Liver (tissue), 3 donors: ENCODE measurements at regions not wholly inside any gene's neighbourhood (a gene's known extent, or its start where the extent isn't known, plus 50 kb on each side); places are given as distances from the start of the nearest gene placed in this dataset.

Experiments
- HNF4G ChIP-seq: IDR thresholded peaks from 2 replicates; pipeline ENCODE4 v1.6.1; 2016; ENCODE audit warnings: antibody characterized with exemption
- NR2F2 ChIP-seq: IDR thresholded peaks from 2 replicates; pipeline ENCODE4 v1.6.1; 2016; ENCODE audit warnings: antibody characterized with exemption
- RAD21 ChIP-seq, 2 donors: IDR thresholded peaks; 2 replicates each; pipeline ENCODE4 v1.6.1; 2016; ENCODE audit warnings: antibody characterized with exemption in 2 of 2, mild to moderate bottlenecking in 2 of 2
- RXRA ChIP-seq, 2 donors: IDR thresholded peaks; 2 replicates each; pipeline ENCODE4 v1.6.1; 2017 to 2018; ENCODE audit warnings: antibody characterized with exemption in 2 of 2, mild to moderate bottlenecking in 1 of 2
- YY1 ChIP-seq: IDR thresholded peaks from 2 replicates; pipeline ENCODE4 v1.6.1; 2016; ENCODE audit warnings: antibody characterized with exemption, mild to moderate bottlenecking
- TF ChIP-seq, protein P1 (sequence below): fragments of 150-350 bp; IDR thresholded peaks from 2 replicates; pipeline ENCODE4 v1.5.1; 2017; ENCODE audit warnings: improper control_type of control experiment, low read depth, low read length; ENCODE audit not compliant: missing input control
- TF ChIP-seq, protein P2 (sequence below): IDR thresholded peaks from 2 replicates; pipeline ENCODE4 v1.6.1; 2016; ENCODE audit warnings: antibody characterized with exemption
- TF ChIP-seq, protein P3 (sequence below): IDR thresholded peaks from 2 replicates; pipeline ENCODE4 v1.6.1; 2016; ENCODE audit warnings: antibody characterized with exemption, mild to moderate bottlenecking
- TF ChIP-seq, protein P4 (sequence below): IDR thresholded peaks from 2 replicates; pipeline ENCODE4 v1.6.1; 2016; ENCODE audit warnings: antibody characterized with exemption
- donor health status: healthy.
- donor health status: healthy.

DNA sequence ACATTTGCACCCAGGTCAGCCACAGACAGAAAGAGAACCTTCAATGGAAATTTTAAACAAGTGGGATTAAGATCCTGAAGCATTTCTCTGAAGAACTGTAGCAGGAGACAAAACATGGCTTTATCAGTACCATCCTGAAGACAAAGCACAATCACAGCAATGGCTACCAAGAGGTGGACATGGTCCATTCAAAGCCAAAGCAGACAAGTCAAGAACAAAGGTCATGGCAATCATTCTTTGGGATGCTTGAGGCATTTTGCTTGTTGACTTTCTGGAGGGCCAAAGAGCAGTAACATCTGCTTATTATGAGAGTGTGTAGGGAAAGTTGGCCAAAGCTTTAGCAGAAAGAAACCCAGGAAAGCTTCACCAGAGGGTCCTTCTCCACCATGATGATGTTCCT, 248.2 kb downstream of the TOX3 start:
- TF ChIP-seq, protein P1, sequence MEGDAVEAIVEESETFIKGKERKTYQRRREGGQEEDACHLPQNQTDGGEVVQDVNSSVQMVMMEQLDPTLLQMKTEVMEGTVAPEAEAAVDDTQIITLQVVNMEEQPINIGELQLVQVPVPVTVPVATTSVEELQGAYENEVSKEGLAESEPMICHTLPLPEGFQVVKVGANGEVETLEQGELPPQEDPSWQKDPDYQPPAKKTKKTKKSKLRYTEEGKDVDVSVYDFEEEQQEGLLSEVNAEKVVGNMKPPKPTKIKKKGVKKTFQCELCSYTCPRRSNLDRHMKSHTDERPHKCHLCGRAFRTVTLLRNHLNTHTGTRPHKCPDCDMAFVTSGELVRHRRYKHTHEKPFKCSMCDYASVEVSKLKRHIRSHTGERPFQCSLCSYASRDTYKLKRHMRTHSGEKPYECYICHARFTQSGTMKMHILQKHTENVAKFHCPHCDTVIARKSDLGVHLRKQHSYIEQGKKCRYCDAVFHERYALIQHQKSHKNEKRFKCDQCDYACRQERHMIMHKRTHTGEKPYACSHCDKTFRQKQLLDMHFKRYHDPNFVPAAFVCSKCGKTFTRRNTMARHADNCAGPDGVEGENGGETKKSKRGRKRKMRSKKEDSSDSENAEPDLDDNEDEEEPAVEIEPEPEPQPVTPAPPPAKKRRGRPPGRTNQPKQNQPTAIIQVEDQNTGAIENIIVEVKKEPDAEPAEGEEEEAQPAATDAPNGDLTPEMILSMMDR = no peak
- no peak for TF ChIP-seq RAD21 (IDR thresholded peaks at IDR 0.05)
- TF ChIP-seq, protein P2, sequence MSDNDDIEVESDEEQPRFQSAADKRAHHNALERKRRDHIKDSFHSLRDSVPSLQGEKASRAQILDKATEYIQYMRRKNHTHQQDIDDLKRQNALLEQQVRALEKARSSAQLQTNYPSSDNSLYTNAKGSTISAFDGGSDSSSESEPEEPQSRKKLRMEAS = no peak
- no peak for TF ChIP-seq NR2F2
- TF ChIP-seq, protein P3, sequence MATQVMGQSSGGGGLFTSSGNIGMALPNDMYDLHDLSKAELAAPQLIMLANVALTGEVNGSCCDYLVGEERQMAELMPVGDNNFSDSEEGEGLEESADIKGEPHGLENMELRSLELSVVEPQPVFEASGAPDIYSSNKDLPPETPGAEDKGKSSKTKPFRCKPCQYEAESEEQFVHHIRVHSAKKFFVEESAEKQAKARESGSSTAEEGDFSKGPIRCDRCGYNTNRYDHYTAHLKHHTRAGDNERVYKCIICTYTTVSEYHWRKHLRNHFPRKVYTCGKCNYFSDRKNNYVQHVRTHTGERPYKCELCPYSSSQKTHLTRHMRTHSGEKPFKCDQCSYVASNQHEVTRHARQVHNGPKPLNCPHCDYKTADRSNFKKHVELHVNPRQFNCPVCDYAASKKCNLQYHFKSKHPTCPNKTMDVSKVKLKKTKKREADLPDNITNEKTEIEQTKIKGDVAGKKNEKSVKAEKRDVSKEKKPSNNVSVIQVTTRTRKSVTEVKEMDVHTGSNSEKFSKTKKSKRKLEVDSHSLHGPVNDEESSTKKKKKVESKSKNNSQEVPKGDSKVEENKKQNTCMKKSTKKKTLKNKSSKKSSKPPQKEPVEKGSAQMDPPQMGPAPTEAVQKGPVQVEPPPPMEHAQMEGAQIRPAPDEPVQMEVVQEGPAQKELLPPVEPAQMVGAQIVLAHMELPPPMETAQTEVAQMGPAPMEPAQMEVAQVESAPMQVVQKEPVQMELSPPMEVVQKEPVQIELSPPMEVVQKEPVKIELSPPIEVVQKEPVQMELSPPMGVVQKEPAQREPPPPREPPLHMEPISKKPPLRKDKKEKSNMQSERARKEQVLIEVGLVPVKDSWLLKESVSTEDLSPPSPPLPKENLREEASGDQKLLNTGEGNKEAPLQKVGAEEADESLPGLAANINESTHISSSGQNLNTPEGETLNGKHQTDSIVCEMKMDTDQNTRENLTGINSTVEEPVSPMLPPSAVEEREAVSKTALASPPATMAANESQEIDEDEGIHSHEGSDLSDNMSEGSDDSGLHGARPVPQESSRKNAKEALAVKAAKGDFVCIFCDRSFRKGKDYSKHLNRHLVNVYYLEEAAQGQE = no peak
- no peak for TF ChIP-seq HNF4G
- TF ChIP-seq YY1 = no peak
- TF ChIP-seq, protein P4, sequence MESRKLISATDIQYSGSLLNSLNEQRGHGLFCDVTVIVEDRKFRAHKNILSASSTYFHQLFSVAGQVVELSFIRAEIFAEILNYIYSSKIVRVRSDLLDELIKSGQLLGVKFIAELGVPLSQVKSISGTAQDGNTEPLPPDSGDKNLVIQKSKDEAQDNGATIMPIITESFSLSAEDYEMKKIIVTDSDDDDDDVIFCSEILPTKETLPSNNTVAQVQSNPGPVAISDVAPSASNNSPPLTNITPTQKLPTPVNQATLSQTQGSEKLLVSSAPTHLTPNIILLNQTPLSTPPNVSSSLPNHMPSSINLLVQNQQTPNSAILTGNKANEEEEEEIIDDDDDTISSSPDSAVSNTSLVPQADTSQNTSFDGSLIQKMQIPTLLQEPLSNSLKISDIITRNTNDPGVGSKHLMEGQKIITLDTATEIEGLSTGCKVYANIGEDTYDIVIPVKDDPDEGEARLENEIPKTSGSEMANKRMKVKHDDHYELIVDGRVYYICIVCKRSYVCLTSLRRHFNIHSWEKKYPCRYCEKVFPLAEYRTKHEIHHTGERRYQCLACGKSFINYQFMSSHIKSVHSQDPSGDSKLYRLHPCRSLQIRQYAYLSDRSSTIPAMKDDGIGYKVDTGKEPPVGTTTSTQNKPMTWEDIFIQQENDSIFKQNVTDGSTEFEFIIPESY = no peak
- no peak for TF ChIP-seq RXRA (IDR thresholded peaks at IDR 0.05)
